Osteoblast (primary cell): ENCODE measurements at regions not wholly inside any gene's neighbourhood (a gene's known extent, or its start where the extent isn't known, plus 50 kb on each side); places are given as distances from the start of the nearest gene placed in this dataset.
A peak's percentile ranks its signal among the peaks of the same experiment; 100 is the strongest.

Experiments used
- DNase-seq: peaks from one replicate; pipeline ENCODE4 v3.0.0; 2011; ENCODE audit warnings: low spot score, mixed read lengths; ENCODE audit not compliant: insufficient read length; ENCODE audit errors: missing footprints
- H2AFZ ChIP-seq: 2 replicates; pipeline ENCODE4 v1.6.0; 2011; ENCODE audit warnings: mild to moderate bottlenecking, low read length
- H3K27ac ChIP-seq: 2 replicates; pipeline ENCODE4 v1.5.1; 2011; ENCODE audit warnings: mild to moderate bottlenecking, low read depth, low read length, moderate library complexity
- H3K27me3 ChIP-seq: 2 replicates; pipeline ENCODE4 v1.6.0; 2012; ENCODE audit warnings: mild to moderate bottlenecking, control low read depth, inconsistent platforms, low read length, moderate library complexity; ENCODE audit not compliant: insufficient read depth
- H3K36me3 ChIP-seq: 2 replicates; pipeline ENCODE4 v1.5.1; 2011; ENCODE audit warnings: mild to moderate bottlenecking, low read length, control low read depth, moderate library complexity; ENCODE audit not compliant: insufficient read depth
- H3K4me1 ChIP-seq: 2 replicates; pipeline ENCODE4 v1.5.1; 2011; ENCODE audit warnings: mild to moderate bottlenecking, low read length, control low read depth, moderate library complexity; ENCODE audit not compliant: insufficient read depth
- H3K4me2 ChIP-seq: 2 replicates; pipeline ENCODE4 v1.6.0; 2011; ENCODE audit warnings: mild to moderate bottlenecking, low read length; ENCODE audit not compliant: insufficient read depth
- H3K4me3 ChIP-seq: fragments of 200-600 bp; sonication (generic); 3 replicates; pipeline ENCODE4 v1.5.1; 2012; ENCODE audit warnings: mild to moderate bottlenecking, low read length, inconsistent platforms; ENCODE audit not compliant: insufficient read depth
- H3K79me2 ChIP-seq: 2 replicates; pipeline ENCODE4 v1.6.0; 2012; ENCODE audit warnings: mild to moderate bottlenecking, low read length, control low read depth, inconsistent platforms; ENCODE audit not compliant: insufficient read depth
- H3K9me3 ChIP-seq: 2 replicates; pipeline ENCODE4 v1.5.1; 2011; ENCODE audit warnings: low read depth, low read length, control low read depth
- H4K20me1 ChIP-seq: 2 replicates; pipeline ENCODE4 v1.6.0; 2012; ENCODE audit warnings: mild to moderate bottlenecking, low read length, control low read depth; ENCODE audit not compliant: insufficient read depth
- CTCF ChIP-seq: IDR thresholded peaks from 2 replicates; pipeline ENCODE4 v1.5.1; 2011; ENCODE audit warnings: mild to moderate bottlenecking, low read depth, low read length, moderate library complexity; ENCODE audit errors: extremely low read depth

- TF ChIP-seq CTCF, result no peak
- no peak for DNase-seq
- Histone ChIP-seq H3K4me3 (no peak overlapping the region), H3K9me3 (no peaks in the 10 kb centered on the region), H3K4me1 (peaks cover 15% of the 10 kb centered on the region), H4K20me1 (no peaks in the 10 kb centered on the region), H3K36me3 (no peaks in the 10 kb centered on the region), H3K79me2 (no peaks in the 10 kb centered on the region), H3K4me2 (no peak overlapping the region), H3K27me3 (no peaks in the 10 kb centered on the region), H2AFZ (no peak overlapping the region), H3K27ac (no peak overlapping the region)
Observed at GRCh38 chr6:3536901-3537300, 80.1 kb upstream of the SLC22A23 start.

GRCh38 chr6:3535776-3536435, 79.1 kb upstream of the SLC22A23 start:
- Histone ChIP-seq H3K27ac (no peak overlapping the region), H3K36me3 (no peaks in the 10 kb centered on the region), H3K9me3 (no peaks in the 10 kb centered on the region), H3K4me2 (no peak overlapping the region), H4K20me1 (no peaks in the 10 kb centered on the region), H3K79me2 (no peaks in the 10 kb centered on the region), H2AFZ (no peak overlapping the region), H3K4me3 (no peak overlapping the region), H3K4me1 (peaks cover 15% of the 10 kb centered on the region), H3K27me3 (no peaks in the 10 kb centered on the region)
- no peak for TF ChIP-seq CTCF
- DNase-seq, result no peak

GRCh38 chr6:3535033-3535775, 78.4 kb upstream of the SLC22A23 start:
- no peak for TF ChIP-seq CTCF
- Histone ChIP-seq H3K4me2 (no peak overlapping the region), H3K27me3 (no peaks in the 10 kb centered on the region), H3K27ac (peak overlapping the region; percentile 67), H3K4me3 (no peak overlapping the region), H4K20me1 (no peaks in the 10 kb centered on the region), H3K36me3 (no peaks in the 10 kb centered on the region), H2AFZ (peak overlapping the region; percentile 60), H3K79me2 (no peaks in the 10 kb centered on the region), H3K9me3 (no peaks in the 10 kb centered on the region), H3K4me1 (peaks cover 15% of the 10 kb centered on the region)
- DNase-seq, result no peak

- Histone ChIP-seq H3K4me1 (peaks cover 15% of the 10 kb centered on the region), H3K4me2 (no peak overlapping the region), H2AFZ (peak overlapping the region; percentile 60), H3K36me3 (no peaks in the 10 kb centered on the region), H4K20me1 (no peaks in the 10 kb centered on the region), H3K9me3 (no peaks in the 10 kb centered on the region), H3K4me3 (no peak overlapping the region), H3K79me2 (no peaks in the 10 kb centered on the region), H3K27me3 (no peaks in the 10 kb centered on the region), H3K27ac (peak overlapping the region; percentile 72)
- TF ChIP-seq CTCF, result no peak
- DNase-seq, result peak; percentile 93
Observed at GRCh38 chr6:3534599-3534998, 77.7 kb upstream of the SLC22A23 start.
